HG03045 (cell line): ENCODE measurements at regions not wholly inside any gene's neighbourhood (a gene's known extent, or its start where the extent isn't known, plus 50 kb on each side); places are given as distances from the start of the nearest gene placed in this dataset.

Source experiments
- ATAC-seq: cut with Tn5 transposase; IDR thresholded peaks from one replicate; pipeline ENCODE4 v1.9.1; 2021; ENCODE audit warnings: mild to moderate bottlenecking, moderate library complexity; ENCODE audit not compliant: unreplicated experiment

- ATAC-seq, result no peak
Measured at GRCh38 chr1:96334236-96334557, 387.4 kb upstream of the PTBP2 start.

- no peak for ATAC-seq
Measured at GRCh38 chr1:96338622-96339021, 383.0 kb upstream of the PTBP2 start.

GRCh38 chr1:96340686-96341085, 380.9 kb upstream of the PTBP2 start:
- no peak for ATAC-seq

GRCh38 chr1:96346719-96347118, 374.9 kb upstream of the PTBP2 start:
- ATAC-seq, result no peak

- no peak for ATAC-seq
Measured at GRCh38 chr1:96349896-96350295, 371.7 kb upstream of the PTBP2 start.

- ATAC-seq, result no peak
Measured at GRCh38 chr1:96352733-96353132, 368.9 kb upstream of the PTBP2 start.

GRCh38 chr1:96355521-96355920, 366.1 kb upstream of the PTBP2 start:
- no peak for ATAC-seq

- no peak for ATAC-seq
Measured at GRCh38 chr1:96355961-96356360, 365.6 kb upstream of the PTBP2 start.

- no peak for ATAC-seq
Measured at GRCh38 chr1:96357141-96357765, 364.3 kb upstream of the PTBP2 start.

- ATAC-seq, result no peak
Measured at GRCh38 chr1:96358057-96358456, 363.5 kb upstream of the PTBP2 start.

- no peak for ATAC-seq
Measured at GRCh38 chr1:96360036-96360795, 361.4 kb upstream of the PTBP2 start.

- no peak for ATAC-seq
Measured at GRCh38 chr1:96361271-96361856, 360.2 kb upstream of the PTBP2 start.

GRCh38 chr1:96361961-96362360, 359.6 kb upstream of the PTBP2 start:
- ATAC-seq, result no peak

- ATAC-seq, result peak; percentile 62
Measured at GRCh38 chr1:96362623-96363022, 359.0 kb upstream of the PTBP2 start.

GRCh38 chr1:96363826-96364225, 357.8 kb upstream of the PTBP2 start:
- ATAC-seq, result no peak

- no peak for ATAC-seq
Measured at GRCh38 chr1:96364576-96364975, 357.0 kb upstream of the PTBP2 start.

GRCh38 chr1:96365076-96365475, 356.5 kb upstream of the PTBP2 start:
- ATAC-seq, result no peak

- no peak for ATAC-seq
Measured at GRCh38 chr1:96365596-96366390, 355.8 kb upstream of the PTBP2 start.

GRCh38 chr1:96366516-96366915, 355.1 kb upstream of the PTBP2 start:
- ATAC-seq, result no peak

- no peak for ATAC-seq
Measured at GRCh38 chr1:96367791-96368190, 353.8 kb upstream of the PTBP2 start.

GRCh38 chr1:96370757-96371156, 350.8 kb upstream of the PTBP2 start:
- no peak for ATAC-seq

GRCh38 chr1:96372881-96373280, 348.7 kb upstream of the PTBP2 start:
- ATAC-seq, result no peak
